Embryonic facial prominence (tissue), 1 donor: ENCODE measurements at regions not wholly inside any gene's neighbourhood (a gene's known extent, or its start where the extent isn't known, plus 50 kb on each side); places are given as distances from the start of the nearest gene placed in this dataset.

ENCODE experiments used
- DNase-seq: peaks from one replicate; pipeline ENCODE4 v3.0.0-alpha.2; 2016; ENCODE audit errors: extremely low spot score

DNA sequence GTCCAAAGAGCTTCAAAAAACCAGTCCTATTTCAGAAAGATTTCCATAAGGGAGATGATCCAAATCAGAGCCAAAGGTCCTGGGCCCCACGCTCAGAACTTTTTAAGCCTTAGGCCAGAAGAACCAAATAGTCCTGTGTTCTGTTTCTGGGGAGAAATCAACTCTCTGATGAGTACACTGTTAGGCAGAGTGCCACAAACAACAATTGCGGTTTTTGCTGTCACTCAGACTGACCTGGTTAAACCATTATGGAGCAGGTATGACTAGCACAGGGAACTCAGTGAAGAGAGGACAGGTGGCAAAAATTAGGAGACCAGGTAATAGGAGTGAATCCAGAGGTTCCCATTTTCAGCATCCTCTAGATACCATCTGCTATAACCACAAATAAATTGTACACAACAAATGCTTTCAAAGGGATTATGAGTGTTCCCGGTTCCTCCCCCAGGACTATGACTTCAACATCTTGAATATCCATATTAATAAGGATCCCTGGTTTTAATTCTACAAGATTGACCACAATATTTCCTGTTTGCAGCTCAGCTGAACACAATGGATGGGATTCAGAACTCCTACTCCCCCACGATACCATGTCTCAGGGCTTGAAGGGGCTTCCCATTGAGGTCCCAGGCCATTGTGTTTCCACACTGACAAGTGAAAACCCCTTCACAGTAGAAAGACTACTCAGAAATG, 52.1 kb upstream of the FREM1 start:
- no peak for DNase-seq

DNA sequence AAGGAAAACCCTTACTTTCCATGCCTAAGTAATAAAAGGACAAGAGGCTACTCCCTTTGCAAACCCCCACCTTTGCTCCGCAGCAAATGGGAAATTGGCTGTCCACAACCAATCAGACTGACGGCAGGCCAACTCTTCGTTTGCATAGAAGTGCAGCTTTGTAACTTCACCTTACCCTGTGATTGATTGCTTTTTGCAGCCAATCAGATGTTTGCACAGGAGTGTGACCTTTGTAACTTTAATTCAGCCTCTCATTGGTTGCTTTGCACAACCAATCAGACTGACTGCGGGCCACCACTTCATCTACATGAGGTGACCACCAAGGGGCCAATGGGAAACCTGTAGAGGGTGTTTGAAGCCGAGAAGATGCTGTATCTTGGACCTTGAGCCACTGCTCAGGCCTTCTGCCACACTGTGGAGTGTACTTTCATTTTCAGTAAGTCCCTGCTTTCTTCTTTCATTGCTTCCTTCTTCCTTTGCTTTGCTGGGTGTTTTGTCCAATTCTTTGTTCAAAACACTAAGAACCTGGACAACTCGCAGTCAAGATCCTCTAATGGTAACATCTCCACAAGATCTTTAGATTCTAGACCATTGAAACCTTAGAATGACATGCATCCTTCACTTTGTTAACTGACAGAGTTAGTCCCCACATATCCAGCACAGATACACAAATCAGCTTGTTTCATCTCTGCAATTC, 51.3 kb upstream of the FREM1 start:
- DNase-seq: no peak

DNA sequence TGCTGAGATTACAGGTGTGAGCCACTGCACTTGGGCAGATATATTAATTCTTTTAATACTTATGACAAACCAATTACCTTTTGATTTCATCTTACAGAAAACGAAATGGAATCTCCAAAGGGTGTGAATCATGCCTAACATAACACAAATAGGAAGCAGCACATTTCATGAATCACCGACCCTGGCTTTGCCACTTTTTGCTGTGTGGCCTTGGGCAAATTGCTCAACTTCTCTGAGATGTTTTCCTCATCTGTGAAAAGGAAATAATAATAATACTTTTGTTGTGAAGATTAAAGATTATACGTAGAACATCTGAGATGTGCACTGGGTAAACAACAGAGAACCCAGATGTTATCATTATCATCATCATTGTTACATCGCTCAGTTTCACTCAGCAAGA, 50.7 kb upstream of the FREM1 start:
- DNase-seq: no peak
